Dedifferentiated amniotic fluid mesenchymal stem cell (primary cell): ENCODE measurements at regions not wholly inside any gene's neighbourhood (a gene's known extent, or its start where the extent isn't known, plus 50 kb on each side); places are given as distances from the start of the nearest gene placed in this dataset.
"Not testable (repeated sequence)": the region's sequence is repeated elsewhere in the genome, so short reads cannot be mapped to it uniquely, and the experiment has no call there.

Experiments
- DNase-seq: peaks from one replicate; pipeline ENCODE4 v3.0.0-alpha.2; 2016; ENCODE audit errors: extremely low spot score

DNA sequence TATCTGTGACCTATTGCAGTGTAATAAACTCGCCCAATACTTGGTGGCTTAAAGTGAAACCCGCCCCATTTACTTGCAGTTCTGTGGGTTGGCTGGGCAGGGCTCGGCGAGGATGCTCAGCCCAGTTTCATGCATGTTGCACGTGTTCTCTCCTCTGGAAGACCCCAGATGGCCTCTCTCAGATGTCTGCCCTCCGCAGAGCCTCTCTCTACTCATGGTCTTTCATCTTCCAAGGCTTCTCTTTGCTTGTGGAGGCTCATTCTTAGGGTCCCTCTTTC is 251.4 kb downstream of the SOD2 start:
- DNase-seq = no peak

DNA sequence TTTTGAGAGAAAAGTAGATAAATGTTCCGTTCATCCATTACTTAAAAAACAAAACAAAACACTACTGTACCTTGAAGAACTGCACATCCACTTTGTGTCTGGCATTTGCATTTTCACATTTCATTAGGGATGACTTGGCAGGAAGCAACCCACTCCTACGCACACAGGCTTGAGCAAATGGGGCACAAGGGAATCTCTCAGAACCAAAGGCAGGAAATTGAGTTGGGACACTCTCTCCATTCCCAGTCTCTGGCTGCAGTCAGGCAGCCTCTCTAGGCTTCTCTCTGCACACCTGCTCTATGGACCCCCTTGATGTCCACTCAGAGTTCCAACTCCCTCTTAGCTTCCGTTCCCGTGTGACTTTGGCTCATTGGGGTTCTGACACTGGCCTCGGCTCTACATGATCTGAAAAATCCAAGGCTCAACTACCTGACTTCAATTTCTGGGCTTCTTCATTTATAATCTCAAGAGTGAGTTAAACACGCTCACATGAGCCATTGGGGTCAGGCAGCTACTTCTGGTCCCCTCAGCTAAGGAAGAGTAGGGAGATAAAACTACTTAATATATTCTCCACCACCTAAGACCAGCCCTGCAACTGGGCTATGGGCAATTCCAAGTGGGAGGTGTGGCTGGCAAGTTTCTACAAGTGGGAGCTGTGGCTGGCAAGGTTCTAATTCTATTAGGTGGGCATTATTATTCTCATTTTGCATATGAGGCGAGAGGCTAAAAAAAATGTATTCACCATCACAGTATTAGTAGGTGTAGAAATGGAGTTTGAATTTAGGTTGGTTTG is 251.9 kb downstream of the SOD2 start:
- no peak for DNase-seq

- DNase-seq = no peak
These were observed 252.7 kb downstream of the SOD2 start for GRCh38 chr6:159440349-159440748.

DNA sequence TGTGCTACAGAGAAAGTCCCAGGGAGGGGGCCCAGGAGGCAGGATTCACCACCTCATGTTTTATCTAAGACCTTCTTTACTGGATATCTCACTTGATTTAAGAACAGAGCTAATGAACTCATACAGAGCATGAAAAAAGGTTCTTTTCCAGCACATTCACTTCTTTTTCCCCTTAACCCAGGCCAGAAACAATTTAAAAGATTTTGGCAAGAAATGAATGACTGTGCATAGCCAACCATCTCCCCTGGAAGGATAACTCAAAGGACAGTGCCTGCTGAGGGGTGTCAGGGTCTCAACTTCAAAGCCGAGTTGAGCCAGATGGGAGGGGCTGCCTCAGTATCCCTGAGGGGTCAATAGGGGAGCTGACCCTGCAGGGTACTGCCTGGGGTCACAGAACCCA is 253.4 kb downstream of the SOD2 start:
- DNase-seq = no peak

DNA sequence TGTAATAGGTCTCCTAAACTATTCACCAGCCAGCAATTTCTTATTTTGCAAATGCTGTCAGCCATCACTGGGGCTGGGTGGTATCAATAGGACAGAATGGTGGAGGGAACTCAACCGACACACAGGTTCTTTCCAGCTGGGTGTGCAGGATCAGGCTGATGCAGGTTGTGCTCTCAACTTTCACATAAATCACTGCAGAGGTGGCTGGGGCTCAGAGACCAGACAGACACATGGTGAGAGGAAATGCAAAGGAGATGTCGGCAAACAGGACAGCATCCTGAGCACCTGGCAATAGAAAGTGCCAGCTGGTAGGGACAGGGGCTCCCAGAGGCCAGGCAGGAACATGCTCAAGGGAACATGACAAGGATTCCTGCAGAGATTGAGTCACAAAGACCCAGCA is 254.9 kb downstream of the SOD2 start:
- no peak for DNase-seq

DNA sequence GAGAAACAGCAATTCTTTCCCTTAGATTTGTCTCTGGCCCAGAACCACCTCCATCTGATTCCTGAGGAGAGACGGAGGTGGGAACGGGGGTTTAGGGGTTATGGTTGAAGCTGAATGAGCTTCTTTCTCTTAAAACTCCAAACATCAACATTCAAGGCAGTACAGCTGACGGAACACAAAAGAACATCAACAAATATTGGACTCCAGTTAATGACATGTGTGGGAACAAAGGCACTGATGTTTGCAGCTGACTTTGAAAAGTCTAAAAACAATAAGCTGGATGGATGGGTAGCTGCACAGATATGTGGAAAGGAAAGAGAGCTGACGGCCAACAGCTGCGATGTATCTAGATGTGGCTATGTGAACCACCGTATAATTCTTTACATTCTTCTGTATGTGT is 256.5 kb downstream of the SOD2 start:
- DNase-seq = no peak

GRCh38 chr6:159435701-159436100 is 257.3 kb downstream of the SOD2 start:
- DNase-seq = no peak

- no peak for DNase-seq
These were observed 258.6 kb downstream of the SOD2 start for GRCh38 chr6:159434410-159434809.

DNA sequence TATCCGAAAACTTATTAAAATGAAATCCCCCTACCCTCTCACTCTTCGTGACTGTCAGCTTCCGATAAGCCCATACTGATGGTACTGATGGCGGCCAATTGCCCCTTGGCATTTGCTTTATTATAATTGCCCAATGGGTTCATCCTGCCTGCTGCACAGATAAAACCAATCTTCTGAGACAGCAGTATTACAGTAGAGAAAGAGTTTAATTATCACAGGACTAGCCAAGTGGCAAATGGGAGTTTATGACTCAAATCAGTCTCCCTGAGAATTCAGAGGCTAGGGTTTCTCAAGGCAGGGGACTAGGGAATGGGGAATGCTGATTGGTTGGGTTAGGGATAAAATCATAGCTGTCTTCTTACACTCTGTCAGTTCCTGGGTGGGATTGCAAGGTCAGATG is 259.5 kb downstream of the SOD2 start:
- no peak for DNase-seq

DNA sequence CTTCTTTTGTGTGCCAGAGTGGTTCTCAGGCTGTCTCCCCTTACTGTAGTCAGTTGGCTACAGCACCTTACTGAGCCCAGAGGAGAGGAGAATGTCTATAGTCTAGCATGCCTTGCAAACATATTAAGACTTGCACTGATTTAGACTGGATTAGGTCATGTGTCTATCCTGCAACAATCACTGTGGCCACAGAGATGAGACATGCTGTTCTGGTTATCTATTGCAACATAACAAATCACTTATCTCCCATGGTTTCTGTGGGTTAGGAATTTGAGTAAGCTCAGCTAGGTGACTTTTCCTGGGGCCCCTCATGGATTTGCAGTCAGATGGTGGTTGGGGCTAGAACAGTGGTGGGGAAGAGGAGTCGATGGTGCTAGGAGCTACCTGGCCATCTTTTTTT is 261.3 kb downstream of the SOD2 start:
- DNase-seq = no peak

GRCh38 chr6:159430323-159430722 is 261.1 kb downstream of the FNDC1 start:
- no peak for DNase-seq

DNA sequence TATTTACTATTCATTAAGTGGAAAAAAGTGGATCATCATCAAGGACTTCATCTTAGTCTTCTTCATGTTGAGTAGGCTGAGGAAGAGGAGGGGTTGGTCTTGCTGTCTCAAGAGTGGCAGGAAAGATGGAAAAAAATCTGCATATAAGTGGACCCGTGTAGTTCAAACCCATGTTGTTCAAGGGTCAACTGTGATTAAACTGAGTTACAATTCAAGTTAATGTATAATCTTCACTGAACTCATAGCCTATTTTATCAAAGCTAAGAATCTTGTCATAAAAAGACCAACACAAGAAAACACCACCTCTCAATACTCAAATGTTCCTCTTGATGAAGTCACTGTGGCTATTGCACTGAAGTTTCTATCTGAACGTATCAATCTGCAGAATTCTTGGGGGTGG is 260.2 kb downstream of the FNDC1 start:
- no peak for DNase-seq

GRCh38 chr6:159427771-159428170 is 258.6 kb downstream of the FNDC1 start:
- no peak for DNase-seq

DNA sequence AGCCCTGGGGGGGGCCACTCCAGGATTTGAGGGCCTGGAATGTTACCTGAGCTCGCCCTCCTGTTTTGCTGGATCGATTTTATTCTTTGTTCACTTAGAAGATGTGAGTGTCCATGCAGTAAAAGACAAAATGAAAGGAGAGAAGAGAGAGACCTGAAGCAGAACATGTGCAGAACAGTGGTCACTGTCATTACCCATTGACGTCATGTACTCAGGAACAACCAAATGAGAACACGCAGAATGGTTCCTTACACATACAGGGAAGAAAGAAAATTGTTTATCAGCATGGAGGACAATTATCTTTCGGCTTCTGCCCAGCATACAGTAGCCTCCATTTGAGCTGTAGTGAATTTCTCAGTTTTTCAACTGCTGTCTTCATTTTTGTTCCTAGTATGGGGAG is 258.1 kb downstream of the FNDC1 start:
- DNase-seq = no peak

- no peak for DNase-seq
These were observed 256.2 kb downstream of the FNDC1 start for GRCh38 chr6:159425421-159425820.

- DNase-seq = no peak
These were observed 253.1 kb downstream of the FNDC1 start for GRCh38 chr6:159422041-159422984.

DNA sequence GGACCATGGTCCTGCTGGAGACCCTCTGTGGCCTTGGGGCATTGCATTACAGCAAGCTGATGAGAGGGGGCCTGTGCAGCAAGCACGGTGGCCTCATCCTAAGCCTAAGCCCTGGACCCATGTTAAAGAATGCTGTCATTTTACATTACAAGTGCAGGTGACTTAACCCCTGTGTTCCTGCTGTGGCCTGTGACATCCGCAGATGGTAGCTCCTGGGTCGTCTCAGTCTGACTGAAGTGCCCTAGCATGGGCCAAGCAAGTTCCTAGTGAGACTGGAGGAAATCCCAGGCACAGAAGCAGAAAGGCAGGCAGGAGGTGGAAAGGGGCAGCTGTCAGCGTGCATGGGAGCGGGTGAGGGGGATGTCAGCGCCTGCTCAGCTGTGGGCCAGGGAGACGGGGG is 252.4 kb downstream of the FNDC1 start:
- DNase-seq = no peak

DNA sequence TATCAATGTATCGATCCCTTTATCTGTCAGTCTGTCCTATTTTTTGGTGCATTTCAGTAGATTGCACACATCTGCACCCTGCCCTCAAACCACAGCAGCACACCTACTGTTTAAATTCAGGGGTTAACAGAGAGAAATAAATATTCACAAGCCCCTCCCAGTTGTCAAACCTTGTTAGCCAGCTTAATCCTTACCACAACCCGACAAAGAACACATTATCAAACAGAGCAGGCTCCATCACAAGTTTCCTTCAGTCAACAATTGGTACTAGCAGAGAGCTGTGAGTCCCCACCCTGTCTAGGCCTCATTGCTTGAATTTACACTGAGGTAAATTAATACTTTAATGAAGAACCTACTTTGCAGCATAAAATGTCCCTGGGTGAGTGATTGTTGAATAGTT is 249.8 kb downstream of the FNDC1 start:
- no peak for DNase-seq

- DNase-seq = no peak
These were observed 247.8 kb downstream of the FNDC1 start for GRCh38 chr6:159416891-159417560.

GRCh38 chr6:159415540-159415939 is 246.3 kb downstream of the FNDC1 start:
- DNase-seq = no peak

- no peak for DNase-seq
These were observed 245.5 kb downstream of the FNDC1 start for GRCh38 chr6:159414711-159415110.

DNA sequence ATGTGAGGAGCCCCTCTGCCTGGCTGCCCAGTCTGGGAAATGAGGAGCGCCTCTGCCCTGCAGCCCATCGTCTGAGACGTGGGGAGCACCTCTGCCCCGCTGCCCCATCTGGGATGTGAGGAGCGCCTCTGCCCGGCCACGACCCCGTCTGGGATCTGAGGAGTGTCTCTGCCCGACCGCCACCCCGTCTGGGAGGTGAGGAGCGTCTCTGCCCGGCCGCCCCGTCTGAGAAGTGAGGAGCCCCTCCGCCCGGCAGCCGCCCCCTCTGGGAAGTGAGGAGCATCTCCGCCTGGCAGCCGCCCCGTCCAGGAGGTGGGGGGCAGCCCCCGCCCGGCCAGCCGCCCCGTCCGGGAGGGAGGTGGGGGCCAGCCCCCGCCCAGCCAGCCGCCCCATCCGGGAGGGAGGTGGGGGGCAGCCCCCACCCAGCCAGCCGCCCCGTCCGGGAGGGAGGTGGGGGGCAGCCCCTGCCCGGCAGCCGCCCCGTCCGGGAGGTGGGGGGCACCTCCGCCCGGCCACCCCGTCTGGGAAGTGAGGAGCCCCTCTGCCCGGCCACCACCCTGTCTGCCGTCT is 238.1 kb downstream of the FNDC1 start:
- DNase-seq = not testable (repeated sequence)
